ENCODE measurements at regions not wholly inside any gene's neighbourhood (a gene's known extent, or its start where the extent isn't known, plus 50 kb on each side); places are given as distances from the start of the nearest gene placed in this dataset.

DNA sequence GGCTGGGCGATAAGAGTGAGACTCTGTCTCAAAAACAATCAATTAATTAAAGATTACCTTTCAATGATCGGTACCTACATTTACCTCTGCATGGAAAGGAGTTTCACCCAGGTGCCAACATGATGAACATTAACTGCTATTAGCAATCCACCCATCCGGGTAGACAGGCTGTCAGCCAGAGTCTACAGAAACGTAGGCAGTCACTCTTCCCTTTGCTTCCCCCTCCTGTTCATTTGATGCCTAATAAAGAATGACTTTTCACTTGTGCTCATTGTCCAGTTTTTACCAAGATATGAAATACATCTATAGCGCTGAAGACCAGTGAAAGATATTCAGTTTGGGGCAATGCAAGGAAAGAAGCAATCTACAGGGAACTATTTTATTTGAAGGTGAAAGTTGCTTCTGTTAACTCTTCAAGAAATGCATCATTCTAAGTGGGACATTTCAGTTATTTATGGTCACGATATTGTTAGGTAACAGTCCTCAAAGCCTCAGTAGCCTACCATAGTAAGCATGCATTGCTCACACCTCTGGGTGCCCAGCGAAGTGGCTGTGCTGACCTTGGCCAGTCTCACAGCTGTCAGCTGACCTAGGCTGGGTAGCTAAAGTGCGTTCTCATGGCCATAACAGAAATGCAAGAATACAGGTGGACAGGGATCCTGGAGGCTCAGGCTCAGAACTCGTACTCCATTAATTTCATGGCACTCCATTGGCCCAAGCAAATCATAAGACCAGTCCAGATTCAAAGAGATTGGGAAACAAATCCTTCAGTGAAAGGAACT is 87.2 kb upstream of the DMRT1 start:
- TF ChIP-seq, protein P1, sequence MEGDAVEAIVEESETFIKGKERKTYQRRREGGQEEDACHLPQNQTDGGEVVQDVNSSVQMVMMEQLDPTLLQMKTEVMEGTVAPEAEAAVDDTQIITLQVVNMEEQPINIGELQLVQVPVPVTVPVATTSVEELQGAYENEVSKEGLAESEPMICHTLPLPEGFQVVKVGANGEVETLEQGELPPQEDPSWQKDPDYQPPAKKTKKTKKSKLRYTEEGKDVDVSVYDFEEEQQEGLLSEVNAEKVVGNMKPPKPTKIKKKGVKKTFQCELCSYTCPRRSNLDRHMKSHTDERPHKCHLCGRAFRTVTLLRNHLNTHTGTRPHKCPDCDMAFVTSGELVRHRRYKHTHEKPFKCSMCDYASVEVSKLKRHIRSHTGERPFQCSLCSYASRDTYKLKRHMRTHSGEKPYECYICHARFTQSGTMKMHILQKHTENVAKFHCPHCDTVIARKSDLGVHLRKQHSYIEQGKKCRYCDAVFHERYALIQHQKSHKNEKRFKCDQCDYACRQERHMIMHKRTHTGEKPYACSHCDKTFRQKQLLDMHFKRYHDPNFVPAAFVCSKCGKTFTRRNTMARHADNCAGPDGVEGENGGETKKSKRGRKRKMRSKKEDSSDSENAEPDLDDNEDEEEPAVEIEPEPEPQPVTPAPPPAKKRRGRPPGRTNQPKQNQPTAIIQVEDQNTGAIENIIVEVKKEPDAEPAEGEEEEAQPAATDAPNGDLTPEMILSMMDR (IDR thresholded peaks at IDR 0.05), result no peak
- TF ChIP-seq ZFX (IDR thresholded peaks at IDR 0.05; ENCODE audit: borderline replicate concordance), result no peak

Measured in 22Rv1 (cell line).